HL-60 (cell line): ENCODE measurements at regions not wholly inside any gene's neighbourhood (a gene's known extent, or its start where the extent isn't known, plus 50 kb on each side); places are given as distances from the start of the nearest gene placed in this dataset.

Experiments
- CTCF ChIP-seq: IDR thresholded peaks from one replicate; pipeline ENCODE4 v1.5.1; 2011; ENCODE audit warnings: low read length, control low read depth, inconsistent platforms; ENCODE audit not compliant: insufficient read depth
- POLR2AphosphoS5 ChIP-seq: IDR thresholded peaks from 2 replicates; pipeline ENCODE4 v1.6.1; 2012; ENCODE audit warnings: low read depth

DNA sequence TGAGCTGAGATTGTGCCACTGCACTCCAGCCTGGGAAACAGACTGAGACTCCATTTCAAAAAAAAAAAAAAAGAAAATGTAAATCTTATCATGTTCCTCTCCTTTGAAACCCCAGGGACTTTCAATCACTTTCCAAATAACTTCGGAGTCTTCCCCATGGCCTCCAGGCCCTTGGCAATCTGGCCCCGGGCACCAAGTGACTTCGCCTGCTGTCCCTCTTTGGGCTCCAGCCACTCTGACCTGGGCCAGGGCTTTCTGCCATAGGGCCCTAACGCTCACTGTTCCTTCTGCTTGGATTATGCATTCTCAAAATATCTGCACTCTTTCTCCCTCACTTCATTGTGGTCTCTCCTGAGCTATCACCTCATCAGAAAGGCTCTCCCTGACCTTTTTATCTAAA is 260.9 kb downstream of the KLF13 start:
- TF ChIP-seq CTCF (no peak), POLR2AphosphoS5 (no peak)
